GM21367 (cell line): ENCODE measurements at regions not wholly inside any gene's neighbourhood (a gene's known extent, or its start where the extent isn't known, plus 50 kb on each side); places are given as distances from the start of the nearest gene placed in this dataset.

Experiments
- ATAC-seq: cut with Tn5 transposase; IDR thresholded peaks from one replicate; pipeline ENCODE4 v1.9.1; 2021; ENCODE audit not compliant: unreplicated experiment

- ATAC-seq = peak; percentile 83
These were observed 1267.0 kb upstream of the CITED2 start for GRCh38 chr6:140641412-140641811.

- no peak for ATAC-seq
These were observed 1262.5 kb upstream of the CITED2 start for GRCh38 chr6:140636908-140637402.

- ATAC-seq = no peak
These were observed 1261.9 kb upstream of the CITED2 start for GRCh38 chr6:140636271-140636907.

- ATAC-seq = no peak
These were observed 1252.6 kb upstream of the CITED2 start for GRCh38 chr6:140627002-140627401.

GRCh38 chr6:140623498-140623897 lies 1249.0 kb upstream of the CITED2 start:
- no peak for ATAC-seq

GRCh38 chr6:140620496-140620895 lies 1246.0 kb upstream of the CITED2 start:
- no peak for ATAC-seq

GRCh38 chr6:140609956-140610355 lies 1235.5 kb upstream of the CITED2 start:
- no peak for ATAC-seq

GRCh38 chr6:140609321-140609720 lies 1234.9 kb upstream of the CITED2 start:
- no peak for ATAC-seq

- no peak for ATAC-seq
These were observed 1230.3 kb upstream of the CITED2 start for GRCh38 chr6:140604786-140605185.

- ATAC-seq = no peak
These were observed 1228.2 kb upstream of the CITED2 start for GRCh38 chr6:140602431-140603248.

GRCh38 chr6:140601021-140601808 lies 1226.8 kb upstream of the CITED2 start:
- ATAC-seq = no peak

GRCh38 chr6:140599916-140600315 lies 1225.5 kb upstream of the CITED2 start:
- ATAC-seq = no peak

GRCh38 chr6:140597181-140597580 lies 1222.7 kb upstream of the CITED2 start:
- no peak for ATAC-seq

GRCh38 chr6:140594806-140595128 lies 1220.3 kb upstream of the CITED2 start:
- no peak for ATAC-seq

- ATAC-seq = no peak
These were observed 1218.4 kb upstream of the CITED2 start for GRCh38 chr6:140592877-140593276.

- no peak for ATAC-seq
These were observed 1216.2 kb upstream of the CITED2 start for GRCh38 chr6:140590641-140591040.

GRCh38 chr6:140586426-140587061 lies 1212.1 kb upstream of the CITED2 start:
- ATAC-seq = peak; percentile 86

- no peak for ATAC-seq
These were observed 1207.2 kb upstream of the CITED2 start for GRCh38 chr6:140581601-140582000.

- ATAC-seq = no peak
These were observed 1205.5 kb upstream of the CITED2 start for GRCh38 chr6:140579918-140580317.

GRCh38 chr6:140576004-140576555 lies 1201.6 kb upstream of the CITED2 start:
- no peak for ATAC-seq

- no peak for ATAC-seq
These were observed 1198.4 kb upstream of the CITED2 start for GRCh38 chr6:140572867-140573266.
